NCI-H1048 (cell line): ENCODE measurements at regions not wholly inside any gene's neighbourhood (a gene's known extent, or its start where the extent isn't known, plus 50 kb on each side); places are given as distances from the start of the nearest gene placed in this dataset.

Experiments
- DNase-seq: peaks from one replicate; lab custom pipeline; 2025; lab: John Stamatoyannopoulos, UW

GRCh38 chr9:81116340-81117137 is 572.8 kb downstream of the TLE1 start:
- no peak for DNase-seq

DNA sequence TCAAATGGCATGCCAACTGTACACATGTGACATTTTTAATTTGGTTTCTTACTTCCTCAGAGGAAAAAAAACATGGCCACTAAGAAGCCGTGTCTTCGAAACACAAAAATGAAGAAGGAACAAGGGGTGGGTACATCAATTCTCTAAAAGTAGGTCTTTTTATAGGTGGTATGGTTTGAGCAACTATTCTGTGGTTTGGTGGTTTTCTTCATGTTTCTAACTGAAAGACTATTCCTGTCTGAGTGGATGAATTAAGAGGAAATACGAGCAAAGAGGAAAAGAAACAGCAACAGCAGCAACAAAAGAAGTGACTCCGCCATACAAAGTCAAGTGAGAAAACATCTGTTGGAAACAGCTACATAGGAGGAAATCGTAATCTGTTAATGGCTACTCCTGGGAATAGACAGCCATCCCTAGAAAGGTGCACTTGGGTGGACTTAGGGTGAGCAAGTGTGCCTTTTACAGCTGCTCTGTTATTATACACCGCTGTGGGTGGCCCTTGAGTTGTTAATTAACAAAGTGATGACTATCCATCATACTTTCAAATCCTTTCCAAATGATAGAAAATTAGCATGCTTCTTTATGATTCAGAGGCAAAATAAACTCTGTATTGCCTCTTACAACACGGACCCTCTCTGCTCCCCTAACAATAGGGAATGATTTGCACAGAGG is 575.8 kb downstream of the TLE1 start:
- DNase-seq: no peak

DNA sequence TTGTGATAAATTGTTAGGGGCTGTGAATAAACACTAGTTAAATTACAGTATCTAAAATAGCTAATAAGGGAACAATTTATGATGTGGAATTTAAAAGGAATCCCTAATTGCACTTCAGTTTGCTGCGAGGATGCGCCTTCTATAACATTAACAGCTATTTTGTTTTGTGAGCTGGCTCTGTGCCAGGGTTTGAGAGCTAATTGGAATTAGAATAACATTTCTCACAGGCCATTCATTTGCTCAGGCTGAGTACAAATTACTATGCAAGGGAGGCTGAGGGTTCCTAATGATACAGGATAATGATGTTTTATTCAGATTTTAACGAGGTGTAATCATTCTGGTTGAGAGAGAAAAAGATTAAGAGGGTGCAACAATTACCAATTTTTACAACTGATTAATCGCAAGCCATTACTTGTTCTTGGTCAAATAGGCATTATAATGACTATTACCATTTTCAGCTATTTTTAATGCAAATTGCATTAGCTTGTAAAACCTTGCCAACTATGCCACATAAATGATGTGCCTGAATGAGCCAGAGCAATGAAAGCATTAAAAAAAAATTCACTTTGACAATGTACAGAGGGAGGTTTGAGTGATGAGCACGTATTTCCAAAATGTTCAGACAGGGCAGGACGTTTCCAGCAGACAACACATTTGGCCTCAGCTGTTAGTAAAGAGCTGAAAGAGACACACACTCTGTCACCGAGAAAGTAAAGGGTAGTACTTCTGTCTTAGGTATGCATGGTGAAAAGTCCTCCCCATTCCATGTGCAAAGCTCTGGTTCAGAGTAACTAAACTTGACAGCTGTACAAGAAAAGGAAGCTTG is 576.5 kb downstream of the TLE1 start:
- peak; percentile 4 for DNase-seq

DNA sequence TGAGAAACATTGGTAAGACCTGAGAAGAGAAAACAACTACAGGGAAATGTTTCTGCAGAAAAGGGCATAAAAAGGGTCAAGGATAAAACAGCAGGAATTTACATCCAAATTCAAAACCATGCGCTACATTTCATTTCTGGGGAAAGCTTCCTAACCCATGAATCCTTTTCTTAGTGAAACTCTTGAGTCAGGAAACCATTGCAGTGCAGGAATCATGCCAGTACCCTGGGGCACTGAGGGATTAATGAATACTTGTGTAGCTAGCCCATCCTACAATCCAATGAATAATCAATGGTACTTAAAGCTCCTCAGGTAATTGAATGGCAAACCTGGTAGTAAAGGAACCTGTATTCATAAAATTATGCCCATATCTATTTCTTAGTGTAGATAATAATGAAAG is 580.5 kb downstream of the TLE1 start:
- no peak for DNase-seq

- DNase-seq: no peak
These were observed 581.0 kb downstream of the TLE1 start for GRCh38 chr9:81108391-81108790.

DNA sequence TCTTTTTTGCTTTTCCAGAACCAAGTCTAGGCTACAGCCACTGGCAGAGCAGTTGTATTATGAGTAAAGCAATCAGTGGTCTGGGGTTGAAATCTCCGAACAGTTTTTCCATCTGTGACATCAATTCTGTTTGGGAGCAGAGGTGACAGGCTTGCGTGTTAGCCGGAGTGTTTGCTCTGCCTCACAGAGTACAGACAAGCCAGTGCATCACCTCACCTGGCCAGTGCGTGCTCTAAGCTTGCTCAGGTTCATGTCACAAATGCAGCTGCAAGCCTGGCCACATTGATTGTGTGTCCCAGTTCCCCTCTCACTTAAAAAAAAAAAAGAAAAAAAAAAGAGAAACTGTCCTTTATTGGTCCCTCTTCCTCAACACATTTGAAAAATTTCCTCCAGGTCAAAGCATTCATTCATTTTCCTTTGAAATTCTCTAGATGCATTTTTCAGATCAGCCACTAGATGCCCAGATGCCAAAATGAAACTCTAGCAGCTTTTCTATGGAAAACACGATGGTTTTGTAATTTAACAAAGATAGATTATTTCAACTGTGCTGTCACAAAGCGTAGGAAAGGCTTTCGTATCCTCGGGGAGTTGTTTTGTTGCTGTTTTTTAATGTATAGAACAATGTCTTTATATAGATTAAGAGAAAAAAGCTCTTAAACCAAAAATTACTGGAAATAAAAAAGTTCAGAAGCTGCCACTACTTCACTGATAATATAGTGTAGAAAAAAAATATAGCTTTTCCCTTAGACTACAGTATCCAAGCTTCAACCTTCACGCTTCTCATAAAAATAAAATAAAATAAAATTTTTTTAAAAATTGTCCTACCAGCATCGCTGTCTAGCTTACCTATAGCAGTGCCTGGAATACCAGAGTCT is 585.5 kb downstream of the TLE1 start:
- DNase-seq: no peak

GRCh38 chr9:81097131-81097847 is 592.1 kb downstream of the TLE1 start:
- no peak for DNase-seq

GRCh38 chr9:81096625-81097024 is 592.7 kb downstream of the TLE1 start:
- no peak for DNase-seq

GRCh38 chr9:81092057-81092456 is 597.3 kb downstream of the TLE1 start:
- DNase-seq: no peak

GRCh38 chr9:81088341-81088740 is 601.0 kb downstream of the TLE1 start:
- DNase-seq: no peak

GRCh38 chr9:81086416-81086815 is 602.9 kb downstream of the TLE1 start:
- no peak for DNase-seq

DNA sequence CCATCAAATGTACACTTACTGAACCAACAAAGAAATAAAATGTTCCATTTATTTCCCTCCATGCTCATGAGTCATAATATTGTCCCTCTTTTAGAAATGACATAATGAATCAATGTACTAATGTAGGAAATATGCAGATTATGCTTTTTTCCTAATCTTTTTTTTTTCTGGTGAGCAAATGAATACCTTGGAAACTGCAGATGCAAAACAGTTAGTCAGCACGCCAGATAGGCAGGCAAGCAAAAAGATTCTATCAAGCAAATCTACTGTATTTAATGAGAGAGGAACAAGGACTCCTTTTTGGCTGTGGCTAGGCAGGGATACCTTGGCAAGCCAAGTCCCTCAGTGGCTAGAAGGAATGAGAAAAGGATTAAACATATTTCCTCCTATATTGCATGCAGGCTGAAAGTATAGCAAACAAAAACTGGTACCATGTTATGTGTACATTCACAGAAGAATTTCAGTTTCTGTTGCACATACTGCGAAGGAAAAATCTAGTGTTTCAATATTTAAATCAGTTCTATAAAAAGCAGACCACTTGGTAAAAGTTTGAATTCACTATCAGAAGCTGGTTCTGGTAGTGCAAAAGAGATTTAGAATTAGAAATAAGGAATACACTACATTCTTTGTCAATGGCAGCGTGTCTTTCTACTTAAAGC is 605.4 kb downstream of the TLE1 start:
- peak; percentile 9 for DNase-seq

GRCh38 chr9:81083067-81083466 is 606.3 kb downstream of the TLE1 start:
- DNase-seq: no peak

- DNase-seq: no peak
These were observed 607.1 kb downstream of the TLE1 start for GRCh38 chr9:81082221-81082620.

DNA sequence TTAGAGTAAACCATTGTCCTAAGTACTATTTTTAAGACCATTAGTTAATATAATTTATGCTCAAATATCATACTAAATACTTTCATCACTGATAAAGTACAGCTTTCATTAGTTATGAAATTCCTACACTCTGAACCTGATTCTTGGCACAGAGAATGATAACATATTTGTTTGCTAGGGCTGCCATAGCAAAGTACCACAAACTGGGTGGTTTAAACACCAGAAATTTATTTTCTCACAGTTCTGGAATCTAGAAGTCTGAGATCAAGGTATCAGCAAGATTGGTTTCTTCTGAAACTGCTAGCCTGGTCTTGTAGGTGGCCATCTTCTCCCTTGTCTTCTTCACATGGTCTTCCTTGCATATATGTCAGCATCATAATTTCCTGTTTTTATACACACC is 608.4 kb downstream of the TLE1 start:
- no peak for DNase-seq

DNA sequence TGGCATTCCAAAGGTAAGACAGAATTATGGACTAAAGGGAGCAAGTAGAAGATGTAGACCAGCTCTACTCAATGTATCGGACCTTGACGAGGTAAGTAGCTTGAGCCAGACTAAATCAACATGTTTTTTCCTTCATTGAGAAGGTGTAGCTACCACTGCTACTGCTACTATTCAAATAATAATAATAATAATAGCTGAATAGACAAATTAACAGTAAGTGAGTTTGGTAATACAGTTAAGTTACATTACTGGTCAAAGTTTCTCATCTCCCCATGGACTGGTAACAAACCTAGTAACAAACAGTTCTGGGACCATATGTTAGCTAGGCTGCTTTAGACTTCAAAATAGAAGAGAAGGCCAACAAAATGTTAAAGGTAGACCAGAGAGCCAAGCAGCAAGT is 609.2 kb downstream of the TLE1 start:
- no peak for DNase-seq

DNA sequence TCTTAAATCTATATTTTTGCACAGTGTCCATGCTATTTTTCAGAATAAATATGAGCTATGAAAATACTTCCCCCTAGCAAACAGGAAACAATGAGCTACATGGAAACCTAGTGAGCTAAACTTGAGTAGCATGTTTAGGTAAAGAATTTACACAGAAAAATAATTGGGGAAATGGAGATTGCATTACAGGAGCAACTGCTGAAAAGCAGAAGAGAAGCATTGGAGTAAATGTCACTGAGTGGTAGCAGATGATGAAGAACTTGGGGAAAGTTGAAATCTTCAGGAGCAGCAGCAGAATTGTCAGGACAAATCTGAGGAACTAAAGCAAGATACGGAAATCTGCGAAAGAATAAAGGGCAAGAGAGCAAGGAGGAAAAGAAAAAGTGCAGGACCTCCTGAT is 610.3 kb downstream of the TLE1 start:
- DNase-seq: no peak

DNA sequence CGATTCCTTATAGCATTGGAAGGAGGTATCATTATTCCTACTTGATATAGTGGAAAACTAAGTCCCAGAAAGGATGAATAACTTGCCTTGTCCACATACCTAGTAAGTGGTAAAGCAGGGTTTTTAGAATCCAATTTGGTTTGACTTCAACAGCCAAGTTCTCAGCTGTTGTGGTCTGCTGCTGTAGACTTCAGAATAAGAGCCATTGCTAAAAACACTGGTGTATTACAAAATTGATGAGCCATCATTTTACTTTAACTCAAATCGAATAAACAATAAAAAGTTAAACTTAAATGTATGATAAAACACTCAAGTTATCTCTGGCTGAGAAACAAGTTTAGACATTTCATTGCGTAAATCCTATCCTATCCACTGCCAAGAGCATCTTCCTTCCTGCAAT is 610.8 kb downstream of the TLE1 start:
- DNase-seq: no peak

- no peak for DNase-seq
These were observed 611.8 kb downstream of the TLE1 start for GRCh38 chr9:81077572-81077971.

- no peak for DNase-seq
These were observed 613.2 kb downstream of the TLE1 start for GRCh38 chr9:81076131-81076530.

DNA sequence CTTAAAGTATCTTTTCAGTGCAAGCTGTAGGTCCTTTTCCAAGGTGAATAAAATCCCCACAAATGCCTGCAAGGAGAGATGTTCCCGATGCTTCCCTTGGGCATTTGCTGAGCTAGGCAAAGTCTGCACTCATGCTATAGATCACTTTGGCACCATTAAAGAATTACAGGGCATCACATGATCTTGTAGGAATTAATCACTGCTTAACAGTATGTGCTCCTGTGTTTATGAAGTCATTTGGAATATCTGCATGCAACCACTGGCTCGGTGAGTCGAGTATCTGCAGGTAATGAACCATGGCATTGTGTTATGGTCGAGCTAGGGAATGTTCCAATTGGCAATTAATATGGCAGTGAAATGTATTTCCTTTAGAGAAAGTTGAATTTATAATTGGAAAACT is 615.1 kb downstream of the TLE1 start:
- no peak for DNase-seq
